Glomerular visceral epithelial cell (primary cell): ENCODE measurements at regions not wholly inside any gene's neighbourhood (a gene's known extent, or its start where the extent isn't known, plus 50 kb on each side); places are given as distances from the start of the nearest gene placed in this dataset.
"Not testable (repeated sequence)": the region's sequence is repeated elsewhere in the genome, so short reads cannot be mapped to it uniquely, and the experiment has no call there.

Experiments
- DNase-seq: peaks from one replicate; pipeline ENCODE4 v3.0.0-alpha.2; 2016; ENCODE audit errors: extremely low spot score

- not testable (repeated sequence) for DNase-seq
These were observed 1834.2 kb downstream of the FOXD4L5 start for GRCh38 chr9:63450836-63451235.

GRCh38 chr9:63425123-63425522, 1859.9 kb downstream of the FOXD4L5 start:
- not testable (repeated sequence) for DNase-seq

- DNase-seq = not testable (repeated sequence)
These were observed 1894.1 kb downstream of the FOXD4L5 start for GRCh38 chr9:63390897-63391296.

- DNase-seq = not testable (repeated sequence)
These were observed 1899.5 kb downstream of the FOXD4L5 start for GRCh38 chr9:63385479-63385878.

GRCh38 chr9:63379864-63380263, 1905.1 kb downstream of the FOXD4L5 start:
- DNase-seq = not testable (repeated sequence)

- not testable (repeated sequence) for DNase-seq
These were observed 1930.8 kb downstream of the FOXD4L5 start for GRCh38 chr9:63354219-63354618.

GRCh38 chr9:63347347-63347746, 1937.7 kb downstream of the FOXD4L5 start:
- DNase-seq = not testable (repeated sequence)

GRCh38 chr9:63346310-63347048, 1938.5 kb downstream of the FOXD4L5 start:
- peak; percentile 77 for DNase-seq

- not testable (repeated sequence) for DNase-seq
These were observed 1940.6 kb downstream of the FOXD4L5 start for GRCh38 chr9:63344408-63344807.

GRCh38 chr9:63342528-63342927, 1942.5 kb downstream of the FOXD4L5 start:
- DNase-seq = peak; percentile 25

GRCh38 chr9:63337899-63338604, 1947.0 kb downstream of the FOXD4L5 start:
- DNase-seq = peak; percentile 45

GRCh38 chr9:63335286-63335685, 1949.7 kb downstream of the FOXD4L5 start:
- DNase-seq = not testable (repeated sequence)

- DNase-seq = not testable (repeated sequence)
These were observed 1950.8 kb downstream of the FOXD4L5 start for GRCh38 chr9:63334187-63334586.

GRCh38 chr9:63333083-63333482, 1951.9 kb downstream of the FOXD4L5 start:
- DNase-seq = not testable (repeated sequence)

GRCh38 chr9:63328313-63328712, 1956.7 kb downstream of the FOXD4L5 start:
- not testable (repeated sequence) for DNase-seq

- not testable (repeated sequence) for DNase-seq
These were observed 1957.8 kb downstream of the FOXD4L5 start for GRCh38 chr9:63327211-63327610.

GRCh38 chr9:63326665-63327064, 1958.3 kb downstream of the FOXD4L5 start:
- DNase-seq = not testable (repeated sequence)

GRCh38 chr9:63325696-63326095, 1959.3 kb downstream of the FOXD4L5 start:
- not testable (repeated sequence) for DNase-seq

- DNase-seq = not testable (repeated sequence)
These were observed 1966.9 kb downstream of the FOXD4L5 start for GRCh38 chr9:63318093-63318492.

GRCh38 chr9:63315387-63315786, 1969.6 kb downstream of the FOXD4L5 start:
- not testable (repeated sequence) for DNase-seq

GRCh38 chr9:63296848-63297247, 1988.2 kb downstream of the FOXD4L5 start:
- DNase-seq = not testable (repeated sequence)

GRCh38 chr9:63296366-63296765, 1988.6 kb downstream of the FOXD4L5 start:
- DNase-seq = not testable (repeated sequence)

- DNase-seq = peak; percentile 2
These were observed 1995.0 kb downstream of the FOXD4L5 start for GRCh38 chr9:63289971-63290370.
